SK-N-SH (cell line): ENCODE measurements at regions not wholly inside any gene's neighbourhood (a gene's known extent, or its start where the extent isn't known, plus 50 kb on each side); places are given as distances from the start of the nearest gene placed in this dataset.

Experiments
- CTCF ChIA-PET: fragments of 300-600, 350-600 bp; formaldehyde crosslinking; extraction: SDS; loops from one replicate; lab custom pipeline; 2021; lab: Yijun Ruan, JAX
- POLR2A ChIA-PET: fragments of 350-600 bp; sonication (Branson Sonifier 250); formaldehyde crosslinking; extraction: SDS; loops from one replicate; lab custom pipeline; 2020; ENCODE audit warnings: antibody characterized with exemption, inconsistent platforms; lab: Yijun Ruan, JAX
- DNase-seq: peaks from one replicate; pipeline ENCODE4 v3.0.0; 2012
- H2AFZ ChIP-seq: fragments of 200-600 bp; sonication (generic); 2 replicates; pipeline ENCODE4 v1.8.1; 2016; ENCODE audit warnings: antibody characterized with exemption, mild to moderate bottlenecking, low read depth
- H3F3A ChIP-seq: fragments of 200-600 bp; sonication (generic); replicated peaks from 2 replicates; pipeline ENCODE3; 2016; ENCODE audit warnings: antibody characterized with exemption, mild to moderate bottlenecking; ENCODE audit not compliant: insufficient read depth
- H3K27ac ChIP-seq, 2 experiments: fragments of 200-500 bp in 1 of 2; fragments of 200-600 bp in 1 of 2; sonication (Bioruptor generic) in 1 of 2; sonication (generic), shearing (Covaris generic) in 1 of 2; 2 replicates each; pipeline versions ENCODE4 v1.5.1 to v1.6.1; 2014 to 2016; ENCODE audit warnings: low read depth in 2 of 2, inconsistent platforms in 1 of 2, low read length in 1 of 2, mild to moderate bottlenecking in 1 of 2, mixed read lengths in 1 of 2
- H3K27me3 ChIP-seq: fragments of 200-600 bp; sonication (generic), shearing (Covaris generic); 2 replicates; pipeline ENCODE4 v1.6.1; 2016; ENCODE audit warnings: mixed run types; ENCODE audit not compliant: insufficient read depth
- H3K36me3 ChIP-seq, 2 experiments: fragments of 200-500 bp in 1 of 2; fragments of 200-600 bp in 1 of 2; sonication (Bioruptor generic) in 1 of 2; sonication (generic) in 1 of 2; replicated peaks in 1 of 2; 2 replicates each; pipeline versions ENCODE3 to v1.5.1; 2014 to 2016; ENCODE audit warnings: low read length in 1 of 2, mild to moderate bottlenecking in 1 of 2; ENCODE audit not compliant: insufficient read depth in 2 of 2, control insufficient read depth in 1 of 2
- H3K4me1 ChIP-seq, 2 experiments: fragments of 200-500 bp in 1 of 2; fragments of 200-600 bp in 1 of 2; sonication (Bioruptor generic) in 1 of 2; sonication (generic), shearing (Covaris generic) in 1 of 2; 2 replicates each; pipeline versions ENCODE4 v1.5.1 to v1.6.1; 2014 to 2016; ENCODE audit warnings: low read depth in 1 of 2, low read length in 1 of 2, mixed run types in 1 of 2; ENCODE audit not compliant: insufficient read depth in 2 of 2, control insufficient read depth in 1 of 2
- H3K4me2 ChIP-seq: fragments of 200-600 bp; sonication (generic), shearing (Covaris generic); 2 replicates; pipeline ENCODE4 v1.6.1; 2017; ENCODE audit warnings: mixed run types
- H3K4me3 ChIP-seq, 2 experiments: fragments of 200-500 bp in 1 of 2; fragments of 200-600 bp in 1 of 2; sonication (Bioruptor generic) in 1 of 2; sonication (generic), shearing (Covaris generic) in 1 of 2; 2 replicates each; pipeline versions ENCODE4 v1.5.1 to v1.8.1; 2014 to 2016; ENCODE audit warnings: low read depth in 2 of 2, inconsistent platforms in 1 of 2, low read length in 1 of 2, mild to moderate bottlenecking in 1 of 2, mixed read lengths in 1 of 2, moderate library complexity in 1 of 2
- H3K79me2 ChIP-seq: fragments of 200-600 bp; sonication (generic); 2 replicates; pipeline ENCODE4 v1.8.1; 2017; ENCODE audit warnings: mild to moderate bottlenecking; ENCODE audit not compliant: insufficient read depth
- H3K9ac ChIP-seq: fragments of 200-600 bp; sonication (generic); 2 replicates; pipeline ENCODE4 v1.6.1; 2017; ENCODE audit warnings: mixed run types
- H3K9me2 ChIP-seq: fragments of 200-600 bp; sonication (generic); 2 replicates; pipeline ENCODE4 v1.6.1; 2017; ENCODE audit warnings: mixed run types
- H3K9me3 ChIP-seq: fragments of 200-600 bp; sonication (generic); 2 replicates; pipeline ENCODE4 v1.6.1; 2017; ENCODE audit warnings: mixed run types, mild to moderate bottlenecking, moderate library complexity
- H4K20me1 ChIP-seq: fragments of 200-600 bp; sonication (generic); 2 replicates; pipeline ENCODE4 v1.6.1; 2017; ENCODE audit warnings: mild to moderate bottlenecking, mixed run types; ENCODE audit not compliant: insufficient read depth
- CHD2 ChIP-seq: fragments of 150-350 bp; IDR thresholded peaks from 2 replicates; pipeline ENCODE4 v1.6.1; 2018; ENCODE audit warnings: low read length; ENCODE audit not compliant: partially characterized antibody
- ELF1 ChIP-seq: IDR thresholded peaks from 2 replicates; pipeline ENCODE4 v1.4.0; 2012
- EZH2phosphoT487 ChIP-seq: fragments of 200-600 bp; sonication (generic); IDR thresholded peaks from 2 replicates; pipeline ENCODE4 v1.6.1; 2017; ENCODE audit warnings: low read depth, mixed run types, mild to moderate bottlenecking, antibody characterized with exemption, moderate library complexity, borderline replicate concordance
- FOSL2 ChIP-seq: IDR thresholded peaks from 2 replicates; pipeline ENCODE4 v1.4.0; 2012; ENCODE audit warnings: low read depth, mild to moderate bottlenecking, moderate library complexity, borderline replicate concordance
- MXI1 ChIP-seq: IDR thresholded peaks from 2 replicates; pipeline ENCODE4 v1.6.1; 2012; ENCODE audit warnings: mild to moderate bottlenecking, low read depth, low read length, improper control_type of control experiment
- NFIC ChIP-seq: IDR thresholded peaks from 2 replicates; pipeline ENCODE4 v1.4.0; 2012; ENCODE audit warnings: borderline replicate concordance
- RAD21 ChIP-seq: IDR thresholded peaks from 2 replicates; pipeline ENCODE4 v1.6.1; 2012; ENCODE audit warnings: mild to moderate bottlenecking, low read length
- RFX5 ChIP-seq: IDR thresholded peaks from 2 replicates; pipeline ENCODE4 v1.6.1; 2012; ENCODE audit warnings: mild to moderate bottlenecking, improper control_type of control experiment, low read length
- RXRA ChIP-seq: IDR thresholded peaks from 2 replicates; pipeline ENCODE4 v1.4.0; 2012; ENCODE audit warnings: low read depth, mild to moderate bottlenecking, borderline replicate concordance
- SIN3A ChIP-seq: IDR thresholded peaks from 2 replicates; pipeline ENCODE4 v1.6.1; 2012; ENCODE audit warnings: low read depth, mild to moderate bottlenecking, low read length, moderate library complexity, borderline replicate concordance
- TAF1 ChIP-seq: IDR thresholded peaks from 2 replicates; pipeline ENCODE4 v1.6.1; 2012; ENCODE audit warnings: low read depth, mild to moderate bottlenecking, low read length, moderate library complexity, borderline replicate concordance
- TCF12 ChIP-seq: IDR thresholded peaks from 2 replicates; pipeline ENCODE4 v1.4.0; 2012
- YY1 ChIP-seq: IDR thresholded peaks from 2 replicates; pipeline ENCODE4 v1.4.0; 2012; ENCODE audit warnings: low read depth, mild to moderate bottlenecking
- WGBS: methylation state at CpG from one replicate; pipeline ENCODE4 v1.1.6; 2017; ENCODE audit warnings: low lambda C conversion rate; 5-methylcytosine and 5-hydroxymethylcytosine counted together
- TF ChIP-seq, protein P1 (sequence below): IDR thresholded peaks from 2 replicates; pipeline ENCODE4; 2012
- TF ChIP-seq, protein P2 (sequence below): IDR thresholded peaks from 2 replicates; pipeline ENCODE4 v1.4.0; 2012; ENCODE audit warnings: low read depth, borderline replicate concordance
- TF ChIP-seq, protein P3 (sequence below): fragments of 150-350 bp; IDR thresholded peaks from 2 replicates; pipeline ENCODE4 v1.6.1; 2017; ENCODE audit warnings: antibody characterized with exemption, low read length, low read depth, borderline replicate concordance

DNA sequence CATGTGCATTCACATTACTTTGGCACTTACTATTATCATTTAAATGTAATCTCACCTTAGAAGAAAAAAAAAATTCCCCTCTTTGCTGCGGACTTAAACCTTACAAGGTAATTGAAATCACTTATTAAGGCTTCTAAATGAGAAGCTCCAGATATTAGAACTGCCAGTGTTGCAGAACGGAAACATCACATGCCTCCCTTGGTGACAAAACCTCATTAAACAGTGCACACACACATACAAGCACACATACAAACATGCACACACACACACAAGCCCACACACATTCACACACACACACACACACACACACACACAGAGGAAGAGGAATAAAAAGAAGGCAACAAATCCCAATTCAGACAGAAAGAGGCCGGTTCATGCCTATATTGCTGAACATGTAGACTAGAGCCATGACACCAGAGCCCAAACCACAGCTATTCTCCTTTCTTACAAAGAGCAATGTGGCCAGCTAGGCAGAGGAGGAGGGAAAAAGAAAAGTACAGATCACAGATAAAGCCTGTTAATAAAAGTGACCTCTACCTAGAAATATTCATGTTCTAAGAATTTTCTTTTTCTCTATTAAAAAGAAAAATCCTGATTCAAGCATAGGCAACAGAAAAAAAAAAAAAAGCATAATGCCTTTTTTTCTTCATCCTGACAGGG lies 405.2 kb upstream of the FLRT2 start:
- Histone ChIP-seq H3K27ac (no peak overlapping the region), H3K4me3 (no peak overlapping the region), H3K9ac (no peak overlapping the region), H3K79me2 (no peaks in the 10 kb centered on the region), H3K9me2 (no peaks in the 10 kb centered on the region), H3K27me3 (no peaks in the 10 kb centered on the region), H3K9me3 (no peaks in the 10 kb centered on the region), H3K36me3 (no peaks in the 10 kb centered on the region), H3K4me2 (no peak overlapping the region), H4K20me1 (no peaks in the 10 kb centered on the region), H3F3A (no peaks in the 10 kb centered on the region), H2AFZ (no peak overlapping the region), H3K4me1 (no peaks in the 10 kb centered on the region)
- ChIA-PET POLR2A (no interaction called here), CTCF (no interaction called here)
- DNase-seq, result no peak
- TF ChIP-seq CHD2 (no peak), FOSL2 (no peak), RAD21 (no peak), YY1 (no peak), RFX5 (no peak), EZH2phosphoT487 (no peak), SIN3A (no peak), TAF1 (no peak), ELF1 (no peak), MXI1 (no peak)
- TF ChIP-seq, protein P1, sequence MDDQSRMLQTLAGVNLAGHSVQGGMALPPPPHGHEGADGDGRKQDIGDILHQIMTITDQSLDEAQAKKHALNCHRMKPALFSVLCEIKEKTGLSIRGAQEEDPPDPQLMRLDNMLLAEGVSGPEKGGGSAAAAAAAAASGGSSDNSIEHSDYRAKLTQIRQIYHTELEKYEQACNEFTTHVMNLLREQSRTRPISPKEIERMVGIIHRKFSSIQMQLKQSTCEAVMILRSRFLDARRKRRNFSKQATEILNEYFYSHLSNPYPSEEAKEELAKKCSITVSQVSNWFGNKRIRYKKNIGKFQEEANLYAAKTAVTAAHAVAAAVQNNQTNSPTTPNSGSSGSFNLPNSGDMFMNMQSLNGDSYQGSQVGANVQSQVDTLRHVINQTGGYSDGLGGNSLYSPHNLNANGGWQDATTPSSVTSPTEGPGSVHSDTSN, result no peak
- TF ChIP-seq, protein P2, sequence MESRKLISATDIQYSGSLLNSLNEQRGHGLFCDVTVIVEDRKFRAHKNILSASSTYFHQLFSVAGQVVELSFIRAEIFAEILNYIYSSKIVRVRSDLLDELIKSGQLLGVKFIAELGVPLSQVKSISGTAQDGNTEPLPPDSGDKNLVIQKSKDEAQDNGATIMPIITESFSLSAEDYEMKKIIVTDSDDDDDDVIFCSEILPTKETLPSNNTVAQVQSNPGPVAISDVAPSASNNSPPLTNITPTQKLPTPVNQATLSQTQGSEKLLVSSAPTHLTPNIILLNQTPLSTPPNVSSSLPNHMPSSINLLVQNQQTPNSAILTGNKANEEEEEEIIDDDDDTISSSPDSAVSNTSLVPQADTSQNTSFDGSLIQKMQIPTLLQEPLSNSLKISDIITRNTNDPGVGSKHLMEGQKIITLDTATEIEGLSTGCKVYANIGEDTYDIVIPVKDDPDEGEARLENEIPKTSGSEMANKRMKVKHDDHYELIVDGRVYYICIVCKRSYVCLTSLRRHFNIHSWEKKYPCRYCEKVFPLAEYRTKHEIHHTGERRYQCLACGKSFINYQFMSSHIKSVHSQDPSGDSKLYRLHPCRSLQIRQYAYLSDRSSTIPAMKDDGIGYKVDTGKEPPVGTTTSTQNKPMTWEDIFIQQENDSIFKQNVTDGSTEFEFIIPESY, result no peak
- TF ChIP-seq, protein P3, sequence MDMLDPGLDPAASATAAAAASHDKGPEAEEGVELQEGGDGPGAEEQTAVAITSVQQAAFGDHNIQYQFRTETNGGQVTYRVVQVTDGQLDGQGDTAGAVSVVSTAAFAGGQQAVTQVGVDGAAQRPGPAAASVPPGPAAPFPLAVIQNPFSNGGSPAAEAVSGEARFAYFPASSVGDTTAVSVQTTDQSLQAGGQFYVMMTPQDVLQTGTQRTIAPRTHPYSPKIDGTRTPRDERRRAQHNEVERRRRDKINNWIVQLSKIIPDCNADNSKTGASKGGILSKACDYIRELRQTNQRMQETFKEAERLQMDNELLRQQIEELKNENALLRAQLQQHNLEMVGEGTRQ, result no peak
- 22% methylated on average over 3 of the region's 3 CpGs for WGBS

DNA sequence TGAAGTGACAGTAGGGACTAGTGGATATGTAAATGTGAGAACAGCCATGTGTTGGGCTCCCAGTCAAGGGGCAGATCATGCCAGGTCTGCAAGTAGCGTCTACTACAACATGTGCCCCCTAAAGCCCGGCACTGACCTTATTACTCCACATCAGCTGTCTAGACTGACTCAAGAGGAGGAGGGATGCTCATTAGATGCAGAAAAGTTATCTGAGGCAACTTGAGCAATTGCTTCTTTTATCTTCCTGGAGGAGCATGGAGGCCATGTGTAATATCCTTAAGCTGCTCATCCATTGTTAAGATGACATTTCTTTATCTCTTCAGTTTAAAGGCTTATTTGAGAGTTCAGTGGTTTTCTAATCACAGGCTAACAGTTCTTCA lies 404.7 kb upstream of the FLRT2 start:
- no peak overlapping the region for H3K4me3 ChIP-seq
- H3K9me2 ChIP-seq, result no peaks in the 10 kb centered on the region
- ChIA-PET CTCF (no interaction called here), POLR2A (no interaction called here)
- H3K9ac ChIP-seq, result no peak overlapping the region
- H4K20me1 ChIP-seq, result no peaks in the 10 kb centered on the region
- no peaks in the 10 kb centered on the region for H3K27me3 ChIP-seq
- H3K36me3 ChIP-seq, result no peaks in the 10 kb centered on the region
- no peak for DNase-seq
- H3K4me2 ChIP-seq, result no peak overlapping the region
- H3K27ac ChIP-seq, result no peak overlapping the region
- 5% methylated on average over 2 of the region's 2 CpGs for whole genome bisulfite sequencing
- H3K9me3 ChIP-seq, result no peaks in the 10 kb centered on the region
- H2AFZ ChIP-seq, result no peak overlapping the region
- no peaks in the 10 kb centered on the region for H3K4me1 ChIP-seq
- H3K79me2 ChIP-seq, result no peaks in the 10 kb centered on the region
- no peak for TF ChIP-seq RAD21
- no peak for TF ChIP-seq NFIC
- no peak for TF ChIP-seq RXRA
- no peak for TF ChIP-seq TCF12
- no peaks in the 10 kb centered on the region for H3F3A ChIP-seq
